GM06990 (cell line): ENCODE measurements at regions not wholly inside any gene's neighbourhood (a gene's known extent, or its start where the extent isn't known, plus 50 kb on each side); places are given as distances from the start of the nearest gene placed in this dataset.

Experiments
- DNase-seq: peaks from one replicate; pipeline ENCODE4 v3.0.0-alpha.2; 2011; ENCODE audit not compliant: insufficient read length; ENCODE audit errors: extremely low read depth
- H3K27me3 ChIP-seq: replicated peaks from 2 replicates; pipeline ENCODE4 v1.6.0; 2011; ENCODE audit warnings: low read length; ENCODE audit not compliant: control insufficient read depth, insufficient read depth
- H3K36me3 ChIP-seq: 2 replicates; pipeline ENCODE4 v1.5.1; 2011; ENCODE audit warnings: low read length; ENCODE audit not compliant: control insufficient read depth, insufficient read depth
- H3K4me3 ChIP-seq: replicated peaks from 2 replicates; pipeline ENCODE4 v1.5.1; 2011; ENCODE audit warnings: low read depth, mild to moderate bottlenecking, control low read depth, low read length
- CTCF ChIP-seq: IDR thresholded peaks from 2 replicates; pipeline ENCODE4 v1.5.1; 2011; ENCODE audit warnings: low read length, control low read depth, mild to moderate bottlenecking, inconsistent platforms; ENCODE audit not compliant: insufficient read depth, poor library complexity, severe bottlenecking

GRCh38 chr2:111667542-111668273, 216.3 kb downstream of the ANAPC1 start:
- TF ChIP-seq CTCF = no peak
- Histone ChIP-seq H3K36me3 (no peaks in the 10 kb centered on the region), H3K4me3 (no peak overlapping the region), H3K27me3 (no peaks in the 10 kb centered on the region; the same call in 1 of the 2 replicates)
- no peak for DNase-seq

- Histone ChIP-seq H3K4me3 (no peak overlapping the region), H3K27me3 (no peaks in the 10 kb centered on the region; the same call in 1 of the 2 replicates), H3K36me3 (no peaks in the 10 kb centered on the region)
- TF ChIP-seq CTCF = no peak
- DNase-seq = no peak
Observed at GRCh38 chr2:111668274-111668616, 215.7 kb downstream of the ANAPC1 start.

- no peak for DNase-seq
- no peaks in the 10 kb centered on the region for H3K36me3 ChIP-seq
- no peaks in the 10 kb centered on the region; the same call in 1 of the 2 replicates for H3K27me3 ChIP-seq
- TF ChIP-seq CTCF = no peak
- no peak overlapping the region for H3K4me3 ChIP-seq
Observed at GRCh38 chr2:111668741-111669140, 215.3 kb downstream of the ANAPC1 start.

GRCh38 chr2:111669928-111670695, 213.9 kb downstream of the ANAPC1 start:
- DNase-seq = no peak
- Histone ChIP-seq H3K36me3 (no peaks in the 10 kb centered on the region), H3K27me3 (no peaks in the 10 kb centered on the region; the same call in 1 of the 2 replicates), H3K4me3 (no peak overlapping the region)
- no peak for TF ChIP-seq CTCF

- Histone ChIP-seq H3K36me3 (no peaks in the 10 kb centered on the region), H3K4me3 (no peak overlapping the region), H3K27me3 (no peaks in the 10 kb centered on the region; the same call in 1 of the 2 replicates)
- TF ChIP-seq CTCF = no peak
- no peak for DNase-seq
Observed at GRCh38 chr2:111670776-111671175, 213.2 kb downstream of the ANAPC1 start.
